H9 (cell line): ENCODE measurements at regions not wholly inside any gene's neighbourhood (a gene's known extent, or its start where the extent isn't known, plus 50 kb on each side); places are given as distances from the start of the nearest gene placed in this dataset.

Source experiments
- DNase-seq: peaks from one replicate; pipeline ENCODE4 v3.0.0-alpha.2; 2017
- H2AFZ ChIP-seq: one replicate; pipeline ENCODE4 v1.6.1; 2013; ENCODE audit warnings: mild to moderate bottlenecking, low read length, control low read depth, moderate library complexity
- H2AK5ac ChIP-seq: 2 replicates; pipeline ENCODE4 v1.6.1; 2013; ENCODE audit warnings: low read length, control low read depth, mixed read lengths; ENCODE audit not compliant: insufficient read length
- H2BK120ac ChIP-seq: one replicate; pipeline ENCODE4 v1.6.1; 2013; ENCODE audit warnings: low read depth, mild to moderate bottlenecking, low read length, control low read depth, inconsistent platforms; ENCODE audit not compliant: poor library complexity, severe bottlenecking
- H2BK12ac ChIP-seq: 2 replicates; pipeline ENCODE4 v1.6.1; 2013; ENCODE audit warnings: low read length, control low read depth, mixed read lengths, low read depth; ENCODE audit not compliant: insufficient read length
- H2BK15ac ChIP-seq: 2 replicates; pipeline ENCODE4 v1.6.1; 2013; ENCODE audit warnings: low read depth, low read length, control low read depth
- H2BK20ac ChIP-seq: one replicate; pipeline ENCODE4 v1.6.1; 2013; ENCODE audit warnings: low read depth, mild to moderate bottlenecking, low read length, control low read depth, inconsistent platforms; ENCODE audit not compliant: poor library complexity, severe bottlenecking
- H2BK5ac ChIP-seq: 2 replicates; pipeline ENCODE4 v1.6.1; 2013; ENCODE audit warnings: low read length, control low read depth, mixed read lengths; ENCODE audit not compliant: insufficient read length
- H3K14ac ChIP-seq: 2 replicates; pipeline ENCODE4 v1.6.1; 2013; ENCODE audit warnings: low read length, control low read depth; ENCODE audit not compliant: insufficient read depth
- H3K18ac ChIP-seq: 2 replicates; pipeline ENCODE4 v1.6.1; 2013; ENCODE audit warnings: low read depth, mild to moderate bottlenecking, mixed read lengths, low read length, control low read depth; ENCODE audit not compliant: insufficient read length
- H3K23ac ChIP-seq: 2 replicates; pipeline ENCODE4 v1.6.1; 2013; ENCODE audit warnings: low read length, control low read depth, mixed read lengths, low read depth; ENCODE audit not compliant: insufficient read length
- H3K23me2 ChIP-seq: 2 replicates; pipeline ENCODE4 v1.6.1; 2013; ENCODE audit warnings: low read depth, mild to moderate bottlenecking, mixed read lengths, low read length, control low read depth; ENCODE audit not compliant: insufficient read length, poor library complexity, severe bottlenecking
- H3K27ac ChIP-seq: 2 replicates; pipeline ENCODE4 v1.5.1; 2013; ENCODE audit warnings: low read length, control low read depth, mixed read lengths, low read depth; ENCODE audit not compliant: insufficient read length
- H3K27me3 ChIP-seq: 2 replicates; pipeline ENCODE4 v1.6.1; 2013; ENCODE audit warnings: low read length, control low read depth, inconsistent platforms; ENCODE audit not compliant: insufficient read depth
- H3K4ac ChIP-seq: 2 replicates; pipeline ENCODE4 v1.6.1; 2013; ENCODE audit warnings: low read depth, mild to moderate bottlenecking, control low read depth, inconsistent platforms, low read length, moderate library complexity
- H3K4me1 ChIP-seq: 2 replicates; pipeline ENCODE4 v1.6.1; 2013; ENCODE audit warnings: low read length, control low read depth, inconsistent platforms; ENCODE audit not compliant: insufficient read depth
- H3K4me2 ChIP-seq: 2 replicates; pipeline ENCODE4 v1.6.1; 2013; ENCODE audit warnings: low read length, control low read depth, mixed read lengths; ENCODE audit not compliant: insufficient read length, insufficient read depth
- H3K56ac ChIP-seq: 2 replicates; pipeline ENCODE4 v1.6.1; 2013; ENCODE audit warnings: low read depth, mild to moderate bottlenecking, mixed read lengths, low read length, control low read depth; ENCODE audit not compliant: insufficient read length
- H3K79me1 ChIP-seq: 2 replicates; pipeline ENCODE4 v1.6.1; 2013; ENCODE audit warnings: low read depth, mild to moderate bottlenecking, moderate library complexity, low read length, control low read depth, inconsistent platforms; ENCODE audit not compliant: insufficient read depth, poor library complexity, severe bottlenecking
- H3K79me2 ChIP-seq: 2 replicates; pipeline ENCODE4 v1.6.1; 2013; ENCODE audit warnings: low read length, control low read depth, inconsistent platforms; ENCODE audit not compliant: insufficient read depth
- H3K9ac ChIP-seq: 2 replicates; pipeline ENCODE4 v1.6.1; 2013; ENCODE audit warnings: low read length, control low read depth, mixed read lengths; ENCODE audit not compliant: insufficient read length; ENCODE audit errors: extremely low read depth
- H3K9me3 ChIP-seq: one replicate; pipeline ENCODE4 v1.6.1; 2013; ENCODE audit warnings: low read depth, low read length, inconsistent platforms; ENCODE audit not compliant: control insufficient read depth
- H3T11ph ChIP-seq: one replicate; pipeline ENCODE4 v1.6.1; 2013; ENCODE audit warnings: mild to moderate bottlenecking, low read length, control low read depth, inconsistent platforms
- H4K20me1 ChIP-seq: one replicate; pipeline ENCODE4 v1.6.1; 2013; ENCODE audit not compliant: control insufficient read depth, insufficient read length, insufficient read depth
- H4K5ac ChIP-seq: 2 replicates; pipeline ENCODE4 v1.6.1; 2013; ENCODE audit warnings: low read depth, mild to moderate bottlenecking, mixed read lengths, low read length, control low read depth; ENCODE audit not compliant: insufficient read length
- H4K8ac ChIP-seq: replicated peaks from 2 replicates; pipeline ENCODE4 v1.6.1; 2013; ENCODE audit warnings: low read length, control low read depth, mixed read lengths, low read depth; ENCODE audit not compliant: insufficient read length
- H4K91ac ChIP-seq: 2 replicates; pipeline ENCODE4 v1.6.1; 2013; ENCODE audit warnings: low read depth, mild to moderate bottlenecking, moderate library complexity, mixed read lengths, low read length, control low read depth; ENCODE audit not compliant: insufficient read length
- H3K27ac Mint-ChIP-seq, 3 experiments: 2 replicates in 2 of 3; 3 replicates in 1 of 3; pipeline ENCODE4 v1.8.0; 2020 to 2021; ENCODE audit warnings: mixed read lengths in 3 of 3, mild to moderate bottlenecking in 1 of 3, moderate library complexity in 1 of 3
- H3K27me3 Mint-ChIP-seq: 2 replicates; pipeline ENCODE4 v1.8.0; 2021; ENCODE audit warnings: low read depth, mild to moderate bottlenecking, moderate library complexity, mixed read lengths
- H3K36me3 Mint-ChIP-seq, 3 experiments: 2 replicates in 2 of 3; 3 replicates in 1 of 3; pipeline ENCODE4 v1.8.0; 2020 to 2021; ENCODE audit warnings: low read depth in 3 of 3, mixed read lengths in 3 of 3; ENCODE audit not compliant: insufficient read depth in 1 of 3
- H3K4me1 Mint-ChIP-seq, 2 experiments: 2 replicates each; pipeline ENCODE4 v1.8.0; 2020; ENCODE audit warnings: mixed read lengths in 2 of 2
- H3K4me3 Mint-ChIP-seq, 2 experiments: 2 replicates in 1 of 2; 3 replicates in 1 of 2; pipeline ENCODE4 v1.8.0; 2020 to 2021; ENCODE audit warnings: mild to moderate bottlenecking in 2 of 2, mixed read lengths in 2 of 2, moderate library complexity in 1 of 2
- H3K9me3 Mint-ChIP-seq, 2 experiments: 2 replicates in 1 of 2; 3 replicates in 1 of 2; pipeline ENCODE4 v1.8.0; 2020; ENCODE audit warnings: mild to moderate bottlenecking in 2 of 2, mixed read lengths in 2 of 2, moderate library complexity in 1 of 2
- CTCF ChIP-seq: fragments of 200-600 bp; sonication (generic); conservative IDR thresholded peaks from 3 replicates; pipeline ENCODE4 v1.8.0; 2021; ENCODE audit warnings: antibody characterized with exemption, mild to moderate bottlenecking
- WGBS: extraction: QIAGEN DNeasy Blood & Tissue Kit; methylation state at CpG from one replicate; pipeline ENCODE4 v1.1.7; 2013; ENCODE audit warnings: missing lambda C conversion rate, low lambda C conversion rate, mixed read lengths; ENCODE audit not compliant: insufficient read length; ENCODE audit errors: extremely low coverage; 5-methylcytosine and 5-hydroxymethylcytosine counted together

GRCh38 chr17:70274255-70274654, 104.9 kb downstream of the KCNJ2 start:
- H4K8ac ChIP-seq, result no peak overlapping the region
- H3K79me1 ChIP-seq, result no peaks in the 10 kb centered on the region
- H2AFZ ChIP-seq, result no peak overlapping the region
- H3K9ac ChIP-seq, result no peak overlapping the region
- Mint-ChIP-seq H3K27me3 (no peaks in the 10 kb centered on the region), H3K27ac (no peak overlapping the region), H3K36me3 (peaks cover 0 to under 1% (median 0%) of the 10 kb centered on the region in 3 experiments; a peak in 2 of 7 replicates), H3K4me3 (no peak overlapping the region), H3K4me1 (peaks cover 10 to 12% of the 10 kb centered on the region in 2 experiments), H3K9me3 (0 out of 5 replicates have a peak, but pooled peaks cover 0 to under 1% of the 10 kb centered on the region in 2 experiments)
- H2BK12ac ChIP-seq, result no peak overlapping the region
- H4K20me1 ChIP-seq, result no peaks in the 10 kb centered on the region
- H3K18ac ChIP-seq, result no peak overlapping the region
- TF ChIP-seq CTCF, result no peak
- H3K4me1 ChIP-seq, result peaks cover 2% of the 10 kb centered on the region; the same call in 1 of the 2 replicates
- no peak overlapping the region for H4K91ac ChIP-seq
- H2BK120ac ChIP-seq, result no peak overlapping the region
- no peaks in the 10 kb centered on the region for H3K23me2 ChIP-seq
- no peak overlapping the region for H4K5ac ChIP-seq
- no peak overlapping the region for H3K23ac ChIP-seq
- H2AK5ac ChIP-seq, result no peak overlapping the region
- no peaks in the 10 kb centered on the region for H3K9me3 ChIP-seq
- no peak overlapping the region for H3K14ac ChIP-seq
- WGBS, result no CpG with 5 or more reads among the region's 2 CpGs
- H2BK20ac ChIP-seq, result no peak overlapping the region
- H3K4me2 ChIP-seq, result no peak overlapping the region
- peak overlapping the region; percentile 36 for H3T11ph ChIP-seq
- H3K79me2 ChIP-seq, result no peaks in the 10 kb centered on the region
- no peak overlapping the region for H3K56ac ChIP-seq
- H3K27ac ChIP-seq, result no peak overlapping the region
- H2BK5ac ChIP-seq, result no peak overlapping the region
- no peak for DNase-seq
- no peak overlapping the region for H2BK15ac ChIP-seq
- H3K27me3 ChIP-seq, result no peaks in the 10 kb centered on the region
- no peak overlapping the region for H3K4ac ChIP-seq
